K562 (cell line): ENCODE measurements at regions not wholly inside any gene's neighbourhood (a gene's known extent, or its start where the extent isn't known, plus 50 kb on each side); places are given as distances from the start of the nearest gene placed in this dataset.

ENCODE experiments used
- CTCF ChIP-seq, 3 experiments: IDR thresholded peaks in 2 of 3; conservative IDR thresholded peaks in 1 of 3; 2 replicates each; pipeline ENCODE4 v1.5.1; 2011 to 2012; ENCODE audit warnings: low read length in 3 of 3, mild to moderate bottlenecking in 3 of 3, control low read depth in 2 of 3, improper control_type of control experiment in 1 of 3, inconsistent platforms in 1 of 3, low read depth in 1 of 3, mixed read lengths in 1 of 3, moderate library complexity in 1 of 3; ENCODE audit not compliant: insufficient read depth in 2 of 3
- ESRRA ChIP-seq: fragments of 450-650 bp; IDR thresholded peaks from 2 replicates; pipeline ENCODE4 v1.6.1; 2014; ENCODE audit warnings: low read depth, mild to moderate bottlenecking, moderate library complexity, borderline replicate concordance
- IRF2 ChIP-seq: sonication (generic); formaldehyde crosslinking; IDR thresholded peaks from 2 replicates; pipeline ENCODE4 v1.8.1; 2022; ENCODE audit warnings: mild to moderate bottlenecking, missing genetic modification reagents
- KLF6 ChIP-seq: fragments of 250-450 bp; sonication (Bioruptor Pico); IDR thresholded peaks from 2 replicates; pipeline ENCODE4 v1.4.0; 2020; ENCODE audit warnings: mild to moderate bottlenecking, moderate library complexity, borderline replicate concordance
- POLR2AphosphoS5 ChIP-seq: IDR thresholded peaks from 2 replicates; pipeline ENCODE4 v1.6.1; 2011; ENCODE audit warnings: mild to moderate bottlenecking, low read depth, low read length, moderate library complexity; ENCODE audit not compliant: control insufficient read depth, insufficient read depth
- XRCC3 ChIP-seq: fragments of 450-650 bp; IDR thresholded peaks from 2 replicates; pipeline ENCODE4 v1.6.1; 2017; ENCODE audit warnings: mild to moderate bottlenecking, moderate library complexity
- ZNF133 ChIP-seq: fragments of 250-450 bp; sonication (Bioruptor Pico); IDR thresholded peaks from 2 replicates; pipeline ENCODE4 v1.4.0; 2020; ENCODE audit warnings: mild to moderate bottlenecking

GRCh38 chr13:66212511-66212910 lies 1017.6 kb downstream of the PCDH9 start:
- TF ChIP-seq POLR2AphosphoS5 (no peak), IRF2 (CRISPR knock-in tag) (no peak), KLF6 (CRISPR knock-in tag) (no peak), CTCF (IDR thresholded peaks at IDR 0.05 in 2 of 3, conservative IDR thresholded peaks at IDR 0.05 in 1 of 3; ENCODE audit: insufficient read depth in 2 of 3, low read depth in 1 of 3, low read length in 3 of 3) (no peak), XRCC3 (no peak), ESRRA (no peak), ZNF133 (no peak)
